Muscle of arm (tissue), 1 donor: ENCODE measurements at regions not wholly inside any gene's neighbourhood (a gene's known extent, or its start where the extent isn't known, plus 50 kb on each side); places are given as distances from the start of the nearest gene placed in this dataset.
A peak's percentile ranks its signal among the peaks of the same experiment; 100 is the strongest.

Experiments used
- DNase-seq: peaks from one replicate; pipeline ENCODE4 v3.0.0-alpha.2; 2013

GRCh38 chr2:147648471-147648870, 196.4 kb upstream of the ACVR2A start:
- DNase-seq = no peak

- no peak for DNase-seq
Observed at GRCh38 chr2:147647816-147648215, 197.0 kb upstream of the ACVR2A start.

DNA sequence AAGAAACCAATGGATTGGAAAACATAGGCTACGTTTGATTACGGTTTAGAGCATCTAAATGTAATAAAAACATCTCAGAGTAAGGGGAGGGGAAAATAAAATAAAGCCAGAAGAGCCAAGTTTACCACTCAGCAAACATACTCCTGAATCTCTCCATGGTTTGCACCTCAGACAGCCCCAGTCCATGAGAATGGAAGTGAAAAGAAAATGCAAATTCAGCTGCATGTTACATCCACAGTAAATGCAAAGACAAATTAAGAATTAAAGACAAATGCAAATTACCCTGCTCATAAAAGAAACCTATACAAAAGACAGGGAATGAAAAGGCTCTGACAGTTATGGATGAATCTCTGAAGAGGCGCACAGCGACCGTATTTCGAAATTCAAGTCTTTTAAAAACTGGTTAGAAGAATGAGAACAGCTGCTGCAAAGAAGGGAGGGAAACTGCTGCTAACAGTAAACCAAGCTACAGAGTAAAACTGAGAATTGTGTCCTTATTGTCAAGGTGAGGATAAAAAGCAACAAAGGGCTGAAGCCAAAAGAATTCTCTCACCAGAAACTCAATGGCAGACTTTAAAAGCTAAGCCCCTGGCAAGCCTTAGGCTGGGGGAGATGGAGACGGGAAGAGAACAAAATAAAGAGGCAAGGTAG, 197.9 kb upstream of the ACVR2A start:
- no peak for DNase-seq

GRCh38 chr2:147644491-147644890, 200.3 kb upstream of the ACVR2A start:
- DNase-seq = no peak

DNA sequence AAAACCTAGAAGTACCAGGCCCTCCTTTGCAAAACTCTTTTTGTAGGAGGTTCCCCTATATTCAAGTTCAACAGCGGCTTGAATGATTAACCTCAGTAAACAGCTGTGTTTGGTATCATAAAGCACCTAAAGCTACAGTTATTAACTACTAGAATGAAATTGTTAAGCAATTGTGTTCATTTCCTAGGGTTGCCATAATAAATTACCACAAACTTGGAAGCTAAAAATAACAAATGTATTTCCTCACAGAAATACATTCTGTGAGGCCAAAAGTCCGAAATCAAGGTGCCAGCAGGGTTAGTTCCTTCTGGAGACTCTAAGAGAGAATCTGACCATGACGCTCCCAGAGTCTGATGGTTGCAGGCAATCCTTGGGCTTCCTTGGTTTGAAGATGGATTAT, 202.1 kb upstream of the ACVR2A start:
- no peak for DNase-seq

- no peak for DNase-seq
Observed at GRCh38 chr2:147641651-147642050, 203.2 kb upstream of the ACVR2A start.

DNA sequence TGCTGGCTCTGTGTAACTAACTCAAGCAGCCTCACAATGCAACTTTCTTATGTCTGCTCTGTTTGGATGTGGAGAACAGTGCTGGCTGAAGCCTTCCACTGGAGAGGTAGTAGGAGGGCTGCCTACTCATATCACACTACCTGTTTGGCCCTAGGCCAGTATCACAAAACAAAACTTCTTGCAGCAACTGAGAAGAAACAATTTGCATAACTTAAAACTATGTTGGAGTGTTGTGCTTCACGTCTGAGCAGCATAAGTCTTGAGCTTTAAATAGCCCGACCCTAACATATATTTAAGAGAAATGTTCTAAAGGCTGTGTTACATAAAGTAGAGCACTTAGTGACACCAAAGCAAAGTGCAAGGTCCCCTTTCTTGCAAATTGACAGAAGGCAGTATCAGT, 204.9 kb upstream of the ACVR2A start:
- DNase-seq = no peak

GRCh38 chr2:147639386-147639785, 205.4 kb upstream of the ACVR2A start:
- no peak for DNase-seq

DNA sequence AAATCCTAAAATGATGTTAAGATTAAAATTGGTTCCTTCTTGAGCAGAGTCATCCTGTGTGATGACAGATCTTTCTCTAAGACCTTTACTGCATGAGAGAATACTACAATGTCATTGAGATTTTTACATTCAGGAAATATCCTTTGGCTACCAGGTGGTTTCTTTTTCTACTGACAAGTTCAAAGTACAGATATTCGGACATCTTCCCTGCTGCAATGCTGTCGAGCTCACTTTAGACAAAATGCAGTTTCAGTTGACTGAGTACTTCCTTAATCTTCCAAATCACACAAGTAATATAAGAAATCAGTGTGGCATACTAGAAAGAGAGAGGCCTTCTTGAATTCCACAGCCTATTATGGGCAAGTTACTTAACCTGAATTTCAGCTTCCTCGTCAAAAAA, 207.9 kb upstream of the ACVR2A start:
- no peak for DNase-seq

DNA sequence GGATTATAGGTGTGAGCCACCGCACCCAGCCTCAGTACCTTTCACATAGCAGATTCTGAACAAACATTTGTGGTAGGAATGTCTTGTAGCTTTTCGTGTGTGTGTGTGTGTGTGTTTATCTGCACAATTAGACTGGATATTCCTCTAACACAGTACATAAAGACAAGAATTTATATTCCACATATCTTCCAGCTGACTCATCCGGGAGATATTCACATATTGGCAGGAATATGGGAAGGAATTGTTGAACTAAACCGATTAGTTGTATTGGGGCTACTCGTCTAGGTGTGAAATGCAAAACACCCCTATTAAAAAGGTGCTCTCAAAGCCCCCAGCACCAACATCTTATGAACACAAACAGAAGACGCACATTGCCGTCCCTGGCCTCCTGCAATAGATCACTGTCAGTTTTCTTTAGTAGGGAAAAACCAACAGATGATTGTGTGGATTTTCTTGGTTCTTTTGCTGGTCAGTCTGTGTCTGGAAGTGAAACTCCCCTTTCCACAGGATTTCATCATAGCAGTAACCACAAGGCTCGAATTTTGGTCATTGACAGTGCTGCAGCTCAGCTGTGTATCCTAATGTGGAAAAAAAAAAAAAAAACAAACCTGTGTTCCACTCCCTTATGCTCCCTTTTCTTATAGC, 208.5 kb upstream of the ACVR2A start:
- peak; percentile 19 for DNase-seq

DNA sequence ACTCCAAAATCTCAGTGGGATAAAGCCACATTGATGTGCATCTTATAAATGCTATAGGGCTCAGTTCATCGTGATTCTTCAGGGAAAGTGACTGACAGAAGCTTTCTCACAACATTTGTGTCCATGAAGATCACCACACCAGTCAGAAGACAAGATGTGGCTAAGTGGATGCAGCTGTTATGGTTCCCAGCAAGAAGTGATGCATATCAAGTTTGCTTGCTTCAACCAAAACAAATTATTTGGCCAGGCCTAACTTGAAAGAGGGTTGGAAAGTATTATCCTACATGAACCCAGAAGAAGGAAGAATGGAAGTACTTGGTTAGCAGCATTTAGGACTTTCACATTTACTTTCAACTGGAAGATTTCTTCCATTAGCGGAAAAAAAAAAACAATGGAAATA, 210.0 kb upstream of the ACVR2A start:
- DNase-seq = no peak

- DNase-seq = no peak
Observed at GRCh38 chr2:147632198-147632597, 212.6 kb upstream of the ACVR2A start.

DNA sequence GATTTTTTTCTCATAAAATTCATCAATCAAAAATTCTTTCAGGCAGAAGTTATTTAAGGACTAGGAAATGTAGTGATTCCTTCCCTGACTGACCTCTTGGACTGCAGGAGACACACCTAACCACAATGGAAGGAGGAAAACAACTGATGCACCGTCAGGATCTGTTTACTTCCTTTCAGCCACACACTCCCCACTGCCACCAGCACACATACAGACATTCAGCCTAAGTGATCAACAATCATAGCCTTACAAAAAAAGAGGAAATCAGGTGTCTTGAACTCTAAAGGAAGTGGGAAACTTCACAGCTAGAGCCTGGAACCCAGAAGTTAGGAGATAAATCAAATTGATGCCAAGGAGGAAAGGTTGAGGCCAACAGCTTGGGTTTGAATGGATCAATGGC, 213.5 kb upstream of the ACVR2A start:
- no peak for DNase-seq

DNA sequence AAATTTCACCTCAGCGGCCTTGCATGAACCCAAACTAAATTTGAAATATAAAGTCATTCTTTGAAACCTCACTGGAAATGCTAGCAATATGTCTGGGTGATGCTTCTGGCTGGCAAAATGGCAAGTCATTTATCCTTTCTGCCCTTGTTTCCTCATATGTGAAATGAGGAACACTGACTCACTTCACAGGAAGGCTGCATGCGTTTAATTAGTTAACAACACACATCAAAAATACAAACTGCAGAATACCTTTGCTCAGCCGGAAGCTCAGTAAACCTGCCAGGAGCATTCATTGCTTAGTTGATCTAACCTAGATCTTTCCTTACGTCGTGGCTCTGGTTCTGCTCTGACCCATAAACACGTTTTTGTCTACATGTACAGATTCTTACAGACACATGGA, 214.2 kb upstream of the ACVR2A start:
- DNase-seq = no peak

GRCh38 chr2:147628971-147629421, 215.8 kb upstream of the ACVR2A start:
- DNase-seq = no peak

- DNase-seq = no peak
Observed at GRCh38 chr2:147623328-147623727, 221.5 kb upstream of the ACVR2A start.

GRCh38 chr2:147621656-147622197, 223.1 kb upstream of the ACVR2A start:
- DNase-seq = no peak

DNA sequence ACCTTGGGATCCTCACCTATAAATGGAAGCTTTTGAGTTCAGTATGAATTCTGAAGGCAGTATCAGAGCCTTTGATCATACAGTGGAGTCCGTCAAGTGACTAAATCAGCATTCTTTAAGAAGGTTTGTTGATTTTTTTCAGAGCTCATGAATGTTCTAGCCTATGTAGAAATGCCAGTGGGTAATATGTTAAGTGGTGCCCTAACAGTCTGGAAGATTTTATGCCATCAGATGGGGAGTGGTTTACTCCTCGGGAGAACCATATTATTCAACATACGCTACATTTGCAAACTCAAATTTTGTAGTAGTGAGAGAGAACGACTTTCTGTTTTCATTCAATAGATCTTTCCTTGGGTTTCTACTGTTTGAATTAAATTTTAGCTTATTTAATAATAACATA, 225.0 kb upstream of the ACVR2A start:
- no peak for DNase-seq

- DNase-seq = no peak
Observed at GRCh38 chr2:147615726-147616125, 229.1 kb upstream of the ACVR2A start.

GRCh38 chr2:147614979-147615470, 229.8 kb upstream of the ACVR2A start:
- no peak for DNase-seq

GRCh38 chr2:147614471-147614870, 230.4 kb upstream of the ACVR2A start:
- DNase-seq = no peak

DNA sequence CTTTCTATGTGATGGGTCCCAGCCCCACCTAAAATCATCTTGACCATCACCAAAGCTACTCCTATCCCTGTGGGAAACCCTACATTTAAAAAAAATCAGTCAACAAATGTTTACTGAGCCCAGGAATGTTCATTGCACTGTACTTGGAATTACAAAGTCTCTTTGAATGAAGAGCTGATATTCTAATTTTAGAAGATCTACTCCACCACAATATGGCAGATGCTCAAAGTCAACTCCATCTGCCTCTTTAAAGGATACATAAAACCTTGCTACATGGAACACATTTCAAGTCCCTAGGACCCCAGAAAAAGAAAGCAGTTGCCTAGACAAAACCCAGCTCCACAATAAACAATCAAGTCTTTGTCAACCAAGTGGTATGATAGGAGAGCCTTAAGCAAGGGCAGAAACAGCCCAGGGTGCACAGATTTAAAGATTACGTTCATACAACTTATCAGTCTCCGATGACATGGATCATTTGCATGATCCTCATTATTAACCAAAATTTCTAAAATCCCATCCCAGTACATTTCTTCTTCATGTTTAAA, 234.3 kb upstream of the ACVR2A start:
- no peak for DNase-seq

DNA sequence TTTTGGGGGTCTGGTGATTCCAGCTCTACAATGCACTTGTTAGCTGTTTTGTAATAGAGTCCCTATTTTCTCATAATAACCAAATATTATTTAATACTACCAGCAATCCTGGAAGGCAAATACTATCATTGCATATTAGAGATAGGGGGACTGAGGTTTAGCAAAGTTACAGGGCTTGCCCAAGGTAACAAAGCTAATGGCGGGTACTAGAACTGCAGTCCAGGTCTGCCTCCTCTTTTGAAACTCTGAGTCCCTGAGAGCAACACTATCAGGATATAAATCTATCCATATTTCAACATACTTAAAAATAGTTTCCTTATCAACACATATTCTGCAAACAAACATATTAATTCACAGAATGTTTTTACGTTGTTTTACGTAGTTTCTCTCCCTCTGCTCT, 235.5 kb upstream of the ACVR2A start:
- DNase-seq = no peak
